ENCODE measurements at regions not wholly inside any gene's neighbourhood (a gene's known extent, or its start where the extent isn't known, plus 50 kb on each side); places are given as distances from the start of the nearest gene placed in this dataset.

GRCh38 chr1:212155219-212155618 lies 119.7 kb downstream of the DTL start:
- Histone ChIP-seq H3K27ac (no peak overlapping the region), H3K4me3 (no peak overlapping the region)
- TF ChIP-seq CTCF (IDR thresholded peaks at IDR 0.05): no peak
- no peak for DNase-seq (ENCODE audit: low spot score)

- TF ChIP-seq CTCF (IDR thresholded peaks at IDR 0.05): no peak
- Histone ChIP-seq H3K4me3 (no peak overlapping the region), H3K27ac (no peak overlapping the region)
- no peak for DNase-seq (ENCODE audit: low spot score)
These were observed 121.7 kb downstream of the DTL start for GRCh38 chr1:212157252-212157651.

- TF ChIP-seq CTCF (IDR thresholded peaks at IDR 0.05): no peak
- DNase-seq (ENCODE audit: low spot score): no peak
- H3K27ac ChIP-seq: no peak overlapping the region
- H3K4me3 ChIP-seq: no peak overlapping the region
These were observed 123.6 kb downstream of the DTL start for GRCh38 chr1:212158912-212159796.

GRCh38 chr1:212161231-212161781 lies 123.9 kb upstream of the PPP2R5A start:
- Histone ChIP-seq H3K4me3 (no peak overlapping the region), H3K27ac (no peak overlapping the region)
- TF ChIP-seq CTCF (IDR thresholded peaks at IDR 0.05): no peak
- no peak for DNase-seq (ENCODE audit: low spot score)

GRCh38 chr1:212162635-212163034 lies 122.6 kb upstream of the PPP2R5A start:
- Histone ChIP-seq H3K4me3 (no peak overlapping the region), H3K27ac (no peak overlapping the region)
- no peak for DNase-seq (ENCODE audit: low spot score)
- no peak for TF ChIP-seq CTCF (IDR thresholded peaks at IDR 0.05)

GRCh38 chr1:212164095-212164872 lies 120.9 kb upstream of the PPP2R5A start:
- DNase-seq (ENCODE audit: low spot score): no peak
- no peak for TF ChIP-seq CTCF (IDR thresholded peaks at IDR 0.05)
- Histone ChIP-seq H3K4me3 (no peak overlapping the region), H3K27ac (no peak overlapping the region)

All from coronary artery (tissue), 2 donors.